Peyer's patch (tissue), 4 donors: ENCODE measurements at regions not wholly inside any gene's neighbourhood (a gene's known extent, or its start where the extent isn't known, plus 50 kb on each side); places are given as distances from the start of the nearest gene placed in this dataset.

Source experiments
- CTCF ChIP-seq, 6 experiments: fragments of 450-650 bp in 4 of 6; fragments of 200-600 bp in 2 of 6; sonication (generic) in 1 of 6; IDR thresholded peaks; one replicate each; pipeline ENCODE4 v1.5.1; 2017 to 2019; ENCODE audit warnings: antibody characterized with exemption in 6 of 6, mild to moderate bottlenecking in 3 of 6, moderate library complexity in 1 of 6
- POLR2A ChIP-seq, 2 donors: fragments of 450-650 bp; IDR thresholded peaks; one replicate each; pipeline ENCODE4 v1.5.1; 2017; ENCODE audit warnings: antibody characterized with exemption in 2 of 2, mild to moderate bottlenecking in 2 of 2, moderate library complexity in 2 of 2

DNA sequence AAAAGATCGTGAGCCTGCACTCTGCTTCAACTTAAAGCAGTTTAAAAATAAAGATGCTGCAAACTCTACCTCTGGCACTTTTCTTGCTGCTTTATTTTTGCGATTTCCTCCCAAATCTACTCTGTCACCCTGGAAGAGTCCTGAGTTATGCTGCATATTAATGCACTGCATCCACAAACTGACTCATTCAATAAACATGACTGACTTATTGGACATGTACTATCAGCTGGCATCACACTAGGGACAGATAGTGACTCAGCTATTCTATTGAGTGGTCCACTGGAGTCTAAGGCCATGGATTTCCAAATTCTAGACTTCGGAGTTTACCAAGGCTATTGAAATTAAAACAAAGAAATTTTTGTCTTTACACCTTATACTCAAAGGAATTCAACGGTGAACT is 90.7 kb upstream of the PTPRR start:
- no peak for TF ChIP-seq CTCF (IDR thresholded peaks at IDR 0.05)
- TF ChIP-seq POLR2A (IDR thresholded peaks at IDR 0.05) = no peak
